PC-9 (cell line): ENCODE measurements at regions not wholly inside any gene's neighbourhood (a gene's known extent, or its start where the extent isn't known, plus 50 kb on each side); places are given as distances from the start of the nearest gene placed in this dataset.

ENCODE experiments used
- CTCF ChIP-seq: fragments of 200-600 bp; sonication (generic); conservative IDR thresholded peaks from 2 replicates; pipeline ENCODE4 v1.6.1; 2017; ENCODE audit warnings: mixed run types, antibody characterized with exemption, mild to moderate bottlenecking, moderate library complexity
- EZH2 ChIP-seq: fragments of 200-600 bp; sonication (generic); IDR thresholded peaks from 2 replicates; pipeline ENCODE4 v1.8.0; 2017; ENCODE audit warnings: antibody characterized with exemption, low read depth

GRCh38 chr12:111006621-111007020 lies 86.2 kb upstream of the MYL2 start:
- TF ChIP-seq EZH2, result no peak
- TF ChIP-seq CTCF, result no peak
